GM12874 (cell line): ENCODE measurements at regions not wholly inside any gene's neighbourhood (a gene's known extent, or its start where the extent isn't known, plus 50 kb on each side); places are given as distances from the start of the nearest gene placed in this dataset.

Source experiments
- TF ChIP-seq, protein P1 (sequence below): IDR thresholded peaks from 2 replicates; pipeline ENCODE4 v1.5.1; 2011; ENCODE audit warnings: low read depth, mild to moderate bottlenecking, control low read depth, low read length, moderate library complexity; ENCODE audit not compliant: insufficient read depth

DNA sequence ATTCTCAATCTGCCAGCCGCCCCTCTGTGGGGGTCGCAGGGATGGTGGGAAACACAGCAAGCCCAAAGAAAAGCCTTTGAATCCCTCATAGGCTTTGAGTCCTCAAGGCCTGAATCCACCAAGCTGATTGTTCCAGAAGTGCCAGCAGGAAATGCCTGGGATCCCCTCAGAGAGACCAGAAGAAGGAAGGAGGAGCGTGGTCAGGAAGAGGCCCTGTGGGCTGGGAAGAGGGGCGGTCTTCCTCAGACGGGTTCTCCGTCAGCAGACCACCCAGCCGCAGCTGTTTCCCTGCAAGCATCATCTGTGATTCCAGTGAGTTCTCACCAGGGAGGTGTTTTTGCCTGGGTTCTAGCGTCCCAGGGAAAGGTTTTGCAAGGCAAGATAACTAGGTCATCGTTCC lies 190.0 kb upstream of the KLF6 start:
- TF ChIP-seq, protein P1, sequence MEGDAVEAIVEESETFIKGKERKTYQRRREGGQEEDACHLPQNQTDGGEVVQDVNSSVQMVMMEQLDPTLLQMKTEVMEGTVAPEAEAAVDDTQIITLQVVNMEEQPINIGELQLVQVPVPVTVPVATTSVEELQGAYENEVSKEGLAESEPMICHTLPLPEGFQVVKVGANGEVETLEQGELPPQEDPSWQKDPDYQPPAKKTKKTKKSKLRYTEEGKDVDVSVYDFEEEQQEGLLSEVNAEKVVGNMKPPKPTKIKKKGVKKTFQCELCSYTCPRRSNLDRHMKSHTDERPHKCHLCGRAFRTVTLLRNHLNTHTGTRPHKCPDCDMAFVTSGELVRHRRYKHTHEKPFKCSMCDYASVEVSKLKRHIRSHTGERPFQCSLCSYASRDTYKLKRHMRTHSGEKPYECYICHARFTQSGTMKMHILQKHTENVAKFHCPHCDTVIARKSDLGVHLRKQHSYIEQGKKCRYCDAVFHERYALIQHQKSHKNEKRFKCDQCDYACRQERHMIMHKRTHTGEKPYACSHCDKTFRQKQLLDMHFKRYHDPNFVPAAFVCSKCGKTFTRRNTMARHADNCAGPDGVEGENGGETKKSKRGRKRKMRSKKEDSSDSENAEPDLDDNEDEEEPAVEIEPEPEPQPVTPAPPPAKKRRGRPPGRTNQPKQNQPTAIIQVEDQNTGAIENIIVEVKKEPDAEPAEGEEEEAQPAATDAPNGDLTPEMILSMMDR = no peak

DNA sequence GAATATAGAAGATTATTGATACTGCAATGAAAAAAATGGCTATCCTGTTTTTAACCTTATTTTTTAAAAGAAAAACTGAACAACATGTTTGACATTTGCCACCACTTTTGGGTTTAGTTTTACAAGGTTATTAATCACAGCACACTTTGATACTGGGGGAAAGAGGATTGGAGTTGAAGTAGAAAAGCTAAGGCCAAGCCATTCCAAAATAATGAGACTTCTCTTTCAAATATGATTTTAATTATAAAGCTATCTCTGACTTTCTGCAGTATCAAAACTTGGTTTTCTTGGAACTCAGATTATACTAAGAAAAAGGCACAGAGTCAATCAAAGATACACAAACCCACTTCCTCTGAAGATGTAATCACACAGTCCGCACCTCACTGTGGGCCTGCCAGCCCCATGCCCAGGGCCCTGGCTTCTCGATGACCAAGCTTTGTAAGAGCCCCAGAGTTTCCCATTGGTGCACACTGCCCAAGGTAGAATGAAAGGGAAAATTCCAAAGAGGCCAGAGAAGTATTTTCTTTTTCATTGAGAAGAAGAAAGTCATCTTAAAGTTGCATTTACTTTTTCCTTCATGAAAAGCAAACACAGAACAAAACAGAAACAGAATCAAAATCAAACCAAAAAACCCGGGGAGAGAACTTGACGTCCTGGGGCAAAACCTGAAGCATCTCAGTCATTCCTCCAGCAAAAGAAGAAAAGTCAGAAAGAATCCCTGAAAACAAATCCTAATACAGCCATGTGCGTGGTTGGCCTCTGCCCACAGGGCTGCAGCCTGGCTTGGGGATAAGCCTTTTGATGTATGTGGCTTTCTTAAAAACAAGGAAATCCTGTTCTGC lies 187.7 kb upstream of the KLF6 start:
- TF ChIP-seq, protein P1 = no peak

DNA sequence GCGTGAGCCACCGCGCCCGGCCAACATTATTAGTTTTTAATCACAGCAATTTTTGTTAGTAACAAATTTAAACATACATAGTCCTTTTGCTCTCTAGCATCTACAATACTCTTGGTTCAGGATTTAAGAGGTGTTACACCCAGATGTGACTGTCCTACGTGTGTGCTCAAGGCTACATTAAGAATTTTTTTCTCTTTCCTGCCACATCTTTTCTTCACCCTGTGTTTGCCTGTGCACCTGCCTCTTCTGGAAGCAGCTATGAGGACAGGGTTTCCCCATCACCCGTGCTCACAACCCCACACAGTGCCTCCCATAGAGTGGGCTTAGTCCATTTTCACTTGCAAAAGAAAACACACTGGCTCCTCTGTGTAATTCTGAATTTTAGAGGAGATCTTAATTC lies 186.7 kb upstream of the KLF6 start:
- TF ChIP-seq, protein P1 = no peak

DNA sequence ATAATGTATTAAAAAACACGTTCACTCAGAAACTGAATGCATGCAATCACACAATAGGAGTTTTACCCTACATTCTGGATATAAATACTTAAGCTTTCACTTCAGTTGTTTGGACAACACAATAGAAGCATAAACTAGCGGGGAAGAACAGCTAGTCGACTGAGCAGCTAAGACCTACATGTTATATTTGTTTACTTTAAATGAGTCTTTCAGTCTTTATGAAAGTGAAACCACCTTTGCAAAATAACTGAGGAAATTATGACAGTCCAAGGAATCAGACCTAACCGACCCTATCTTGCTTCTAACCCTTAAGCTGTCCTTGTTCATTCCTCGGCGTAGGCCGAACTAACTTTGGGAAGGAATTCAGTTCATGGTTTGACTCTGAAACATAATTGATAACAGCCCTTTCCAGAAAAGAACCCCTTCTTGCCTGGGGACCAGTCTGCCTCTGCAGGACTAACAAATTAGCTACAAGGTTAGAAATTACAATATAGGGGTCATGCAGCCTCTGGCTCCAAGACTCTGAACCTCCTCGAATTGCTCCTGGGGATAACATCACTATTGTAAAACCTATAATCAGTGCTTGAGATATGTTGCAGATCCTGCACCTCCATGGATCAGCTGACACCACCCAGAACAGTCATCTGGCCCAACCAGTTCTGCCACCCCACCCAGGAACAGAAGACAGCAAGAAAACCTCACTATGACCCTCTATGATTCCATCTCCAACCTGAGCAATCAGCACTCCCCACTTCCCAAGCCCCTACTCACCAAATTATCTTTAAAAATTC lies 185.1 kb upstream of the KLF6 start:
- TF ChIP-seq, protein P1 = no peak

DNA sequence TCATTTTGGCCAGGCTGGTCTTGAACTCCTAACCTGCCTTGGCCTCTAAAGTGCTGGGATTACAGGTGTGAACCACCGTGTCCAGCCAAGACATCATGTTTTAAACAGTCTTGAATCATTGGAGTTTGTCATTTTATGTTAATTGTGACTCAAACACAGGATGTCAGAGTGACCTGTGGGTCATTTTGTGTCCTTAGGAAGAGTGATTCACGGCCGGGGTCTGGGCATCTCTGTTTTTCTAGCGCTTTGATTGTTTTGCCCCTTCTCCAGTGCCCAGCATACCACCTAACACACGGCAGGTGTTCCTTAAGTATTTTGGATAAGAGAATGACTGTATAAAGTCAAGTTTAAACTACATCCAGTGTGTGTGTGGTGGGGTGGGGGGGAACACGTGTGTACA lies 183.7 kb upstream of the KLF6 start:
- TF ChIP-seq, protein P1 = no peak

DNA sequence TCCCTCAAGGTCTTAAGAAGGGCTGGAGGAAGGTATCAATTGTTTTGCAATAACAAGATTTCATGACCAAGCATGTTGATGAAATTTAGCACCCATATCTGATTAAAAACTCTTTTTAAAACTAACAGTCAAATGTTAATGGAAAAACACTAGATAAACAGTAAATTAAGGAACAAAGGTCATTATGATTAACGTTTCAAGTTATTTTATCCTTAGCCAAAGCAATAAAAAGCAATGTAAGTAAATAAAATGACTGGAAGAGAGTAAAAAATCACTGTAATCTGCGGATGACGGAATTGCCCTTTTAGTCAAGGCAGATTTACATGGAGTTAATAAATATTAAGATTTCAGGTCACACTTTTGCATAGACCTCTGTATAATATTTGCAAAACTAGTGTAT lies 179.5 kb upstream of the KLF6 start:
- TF ChIP-seq, protein P1 = no peak

DNA sequence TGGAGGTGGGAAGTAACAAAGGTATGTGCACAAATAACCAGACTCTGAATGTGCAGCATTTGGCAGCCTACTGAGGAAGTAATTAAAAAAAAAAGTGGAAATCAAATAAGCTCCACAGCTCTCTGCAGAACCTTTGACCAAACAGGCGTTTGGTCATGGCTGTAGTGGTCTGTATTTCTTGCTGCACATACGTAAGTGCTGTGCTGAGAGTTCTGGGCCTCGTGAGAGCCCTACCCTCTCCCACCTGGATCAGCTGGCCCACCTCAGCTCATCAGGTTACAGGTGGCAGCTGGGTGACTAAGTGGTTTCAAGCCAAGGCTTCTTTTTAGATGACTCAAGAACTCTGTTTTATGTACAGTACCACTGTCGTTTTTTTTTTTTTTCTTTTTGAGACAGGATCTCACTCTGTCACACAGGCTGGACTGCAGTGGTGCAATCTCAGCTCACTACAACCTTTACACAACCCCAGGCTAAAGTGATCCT lies 178.2 kb upstream of the KLF6 start:
- TF ChIP-seq, protein P1 = no peak
